Neural progenitor cell (in vitro differentiated cells): ENCODE measurements at regions not wholly inside any gene's neighbourhood (a gene's known extent, or its start where the extent isn't known, plus 50 kb on each side); places are given as distances from the start of the nearest gene placed in this dataset.

Source experiments
- DNase-seq: peaks from one replicate; pipeline ENCODE4 v3.0.0-alpha.2; 2016; ENCODE audit warnings: low spot score
- H2AFZ ChIP-seq: fragments of 200-600 bp; sonication (generic); replicated peaks from 2 replicates; pipeline ENCODE4 v1.6.1; 2016; ENCODE audit warnings: antibody characterized with exemption
- H3F3A ChIP-seq: fragments of 200-600 bp; sonication (generic); 2 replicates; pipeline ENCODE4 v1.6.1; 2016; ENCODE audit warnings: antibody characterized with exemption, low read depth
- H3K27ac ChIP-seq: fragments of 200-600 bp; sonication (generic); 2 replicates; pipeline ENCODE4 v1.5.1; 2016; ENCODE audit warnings: mild to moderate bottlenecking
- H3K27me3 ChIP-seq: fragments of 200-600 bp; sonication (generic); 2 replicates; pipeline ENCODE4 v1.6.1; 2016; ENCODE audit warnings: mild to moderate bottlenecking, moderate library complexity
- H3K36me3 ChIP-seq: fragments of 200-600 bp; sonication (generic); 2 replicates; pipeline ENCODE4 v1.5.1; 2016
- H3K4me1 ChIP-seq: fragments of 200-600 bp; sonication (generic); 2 replicates; pipeline ENCODE4 v1.6.1; 2016; ENCODE audit warnings: mixed run types
- H3K4me2 ChIP-seq: fragments of 200-600 bp; sonication (generic); 2 replicates; pipeline ENCODE4 v1.6.1; 2016
- H3K4me3 ChIP-seq: fragments of 200-600 bp; sonication (generic); 2 replicates; pipeline ENCODE4 v1.5.1; 2016
- H3K79me2 ChIP-seq: fragments of 200-600 bp; sonication (generic); 2 replicates; pipeline ENCODE4 v1.6.1; 2016; ENCODE audit warnings: low read depth
- H3K9ac ChIP-seq: fragments of 200-600 bp; sonication (generic); 2 replicates; pipeline ENCODE4 v1.6.1; 2016
- H3K9me3 ChIP-seq: fragments of 200-600 bp; sonication (generic); 2 replicates; pipeline ENCODE4 v1.5.1; 2016; ENCODE audit warnings: low read depth
- H4K20me1 ChIP-seq: fragments of 200-600 bp; sonication (generic); 2 replicates; pipeline ENCODE4 v1.6.1; 2016; ENCODE audit warnings: low read depth
- H3K27ac Mint-ChIP-seq: 3 replicates; pipeline ENCODE4 v1.8.0; 2021; ENCODE audit warnings: mixed read lengths
- H3K27me3 Mint-ChIP-seq: 2 replicates; pipeline ENCODE4 v1.8.0; 2022; ENCODE audit warnings: low read depth, mild to moderate bottlenecking, inconsistent platforms, moderate library complexity, mixed read lengths; ENCODE audit not compliant: insufficient read depth
- H3K36me3 Mint-ChIP-seq: 3 replicates; pipeline ENCODE4 v1.8.0; 2021; ENCODE audit warnings: mixed read lengths
- H3K4me1 Mint-ChIP-seq: 3 replicates; pipeline ENCODE4 v1.8.0; 2021; ENCODE audit warnings: mixed read lengths
- H3K4me3 Mint-ChIP-seq: 3 replicates; pipeline ENCODE4 v1.8.0; 2021; ENCODE audit warnings: mild to moderate bottlenecking, moderate library complexity, mixed read lengths
- H3K9me3 Mint-ChIP-seq: 3 replicates; pipeline ENCODE4 v1.8.0; 2020; ENCODE audit warnings: mixed read lengths
- EZH2 ChIP-seq: fragments of 200-600 bp; sonication (generic); IDR thresholded peaks from 2 replicates; pipeline ENCODE4 v1.6.1; 2017; ENCODE audit warnings: antibody characterized with exemption, mild to moderate bottlenecking, moderate library complexity
- EZH2phosphoT487 ChIP-seq: fragments of 200-600 bp; sonication (generic); IDR thresholded peaks from 2 replicates; pipeline ENCODE4 v1.6.1; 2017; ENCODE audit warnings: antibody characterized with exemption
- TF ChIP-seq, protein P1 (sequence below): fragments of 200-600 bp; sonication (generic); IDR thresholded peaks from 2 replicates; pipeline ENCODE4 v1.5.1; 2017; ENCODE audit warnings: antibody characterized with exemption, mild to moderate bottlenecking

DNA sequence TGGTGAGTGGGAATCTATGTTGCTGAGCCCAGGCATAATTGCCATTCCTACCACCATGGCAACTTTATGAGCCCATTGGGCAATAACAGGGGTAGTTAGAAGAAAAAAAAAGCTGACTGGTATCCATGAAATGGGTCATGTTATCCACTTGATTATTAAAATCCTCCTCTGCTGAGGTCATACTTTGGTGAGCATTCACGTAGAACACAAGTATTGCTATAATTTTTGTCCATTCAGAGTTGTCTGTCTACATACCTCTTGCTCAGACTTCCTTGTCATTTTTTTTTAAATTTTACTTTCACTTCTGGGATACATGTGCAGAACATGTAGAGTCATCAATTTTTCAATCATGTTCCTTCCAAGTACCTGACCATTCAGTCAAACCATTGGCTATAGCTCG is 780.8 kb upstream of the ARRDC3 start:
- Histone ChIP-seq H3K36me3 (no peaks in the 10 kb centered on the region), H3K9ac (no peak overlapping the region), H4K20me1 (no peaks in the 10 kb centered on the region), H3F3A (no peaks in the 10 kb centered on the region), H3K4me1 (no peaks in the 10 kb centered on the region), H3K4me3 (no peak overlapping the region), H3K9me3 (no peaks in the 10 kb centered on the region), H3K27ac (no peak overlapping the region), H3K27me3 (no peaks in the 10 kb centered on the region), H2AFZ (no peak overlapping the region), H3K4me2 (no peak overlapping the region), H3K79me2 (no peaks in the 10 kb centered on the region)
- Mint-ChIP-seq H3K4me1 (no peaks in the 10 kb centered on the region), H3K27me3 (peaks cover 3% of the 10 kb centered on the region), H3K4me3 (no peak overlapping the region), H3K27ac (no peak overlapping the region), H3K36me3 (no peaks in the 10 kb centered on the region), H3K9me3 (peaks cover 6% of the 10 kb centered on the region)
- DNase-seq = no peak
- TF ChIP-seq EZH2 (no peak), EZH2phosphoT487 (no peak)
- TF ChIP-seq, protein P1, sequence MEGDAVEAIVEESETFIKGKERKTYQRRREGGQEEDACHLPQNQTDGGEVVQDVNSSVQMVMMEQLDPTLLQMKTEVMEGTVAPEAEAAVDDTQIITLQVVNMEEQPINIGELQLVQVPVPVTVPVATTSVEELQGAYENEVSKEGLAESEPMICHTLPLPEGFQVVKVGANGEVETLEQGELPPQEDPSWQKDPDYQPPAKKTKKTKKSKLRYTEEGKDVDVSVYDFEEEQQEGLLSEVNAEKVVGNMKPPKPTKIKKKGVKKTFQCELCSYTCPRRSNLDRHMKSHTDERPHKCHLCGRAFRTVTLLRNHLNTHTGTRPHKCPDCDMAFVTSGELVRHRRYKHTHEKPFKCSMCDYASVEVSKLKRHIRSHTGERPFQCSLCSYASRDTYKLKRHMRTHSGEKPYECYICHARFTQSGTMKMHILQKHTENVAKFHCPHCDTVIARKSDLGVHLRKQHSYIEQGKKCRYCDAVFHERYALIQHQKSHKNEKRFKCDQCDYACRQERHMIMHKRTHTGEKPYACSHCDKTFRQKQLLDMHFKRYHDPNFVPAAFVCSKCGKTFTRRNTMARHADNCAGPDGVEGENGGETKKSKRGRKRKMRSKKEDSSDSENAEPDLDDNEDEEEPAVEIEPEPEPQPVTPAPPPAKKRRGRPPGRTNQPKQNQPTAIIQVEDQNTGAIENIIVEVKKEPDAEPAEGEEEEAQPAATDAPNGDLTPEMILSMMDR = no peak

DNA sequence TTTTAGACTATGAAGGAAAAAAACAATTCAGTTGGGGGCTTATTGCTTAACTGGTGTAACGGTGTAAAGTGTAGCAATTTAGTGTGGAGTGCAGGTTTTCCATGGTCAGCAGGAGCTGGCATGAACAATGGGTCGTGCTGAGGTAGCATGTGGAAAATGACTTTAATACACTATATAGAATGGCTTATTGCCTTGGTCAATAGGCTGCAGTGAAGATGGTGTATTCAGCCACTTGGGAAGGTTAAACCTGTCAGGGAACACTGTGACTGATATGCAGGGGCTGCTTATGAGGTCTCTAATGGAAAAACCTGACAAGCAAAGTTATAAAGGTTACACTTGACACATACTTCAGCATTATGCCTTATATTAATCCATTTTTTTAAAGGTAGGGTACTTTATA is 764.7 kb upstream of the ARRDC3 start:
- Histone ChIP-seq H3K4me2 (no peak overlapping the region), H3K9ac (no peak overlapping the region), H3K4me3 (no peak overlapping the region), H3K27ac (no peak overlapping the region), H3K9me3 (no peaks in the 10 kb centered on the region), H3K27me3 (no peaks in the 10 kb centered on the region), H2AFZ (no peak overlapping the region), H3K36me3 (no peaks in the 10 kb centered on the region), H3K4me1 (no peaks in the 10 kb centered on the region), H3F3A (no peaks in the 10 kb centered on the region), H4K20me1 (no peaks in the 10 kb centered on the region), H3K79me2 (no peaks in the 10 kb centered on the region)
- peak overlapping the region; percentile 27 for H3K27ac Mint-ChIP-seq
- H3K9me3 Mint-ChIP-seq = no peaks in the 10 kb centered on the region
- H3K4me3 Mint-ChIP-seq = peak overlapping the region; percentile 64
- H3K27me3 Mint-ChIP-seq = no peaks in the 10 kb centered on the region
- H3K36me3 Mint-ChIP-seq = no peaks in the 10 kb centered on the region
- DNase-seq = no peak
- TF ChIP-seq EZH2phosphoT487 (no peak), EZH2 (no peak)
- H3K4me1 Mint-ChIP-seq = peaks cover 67% of the 10 kb centered on the region

DNA sequence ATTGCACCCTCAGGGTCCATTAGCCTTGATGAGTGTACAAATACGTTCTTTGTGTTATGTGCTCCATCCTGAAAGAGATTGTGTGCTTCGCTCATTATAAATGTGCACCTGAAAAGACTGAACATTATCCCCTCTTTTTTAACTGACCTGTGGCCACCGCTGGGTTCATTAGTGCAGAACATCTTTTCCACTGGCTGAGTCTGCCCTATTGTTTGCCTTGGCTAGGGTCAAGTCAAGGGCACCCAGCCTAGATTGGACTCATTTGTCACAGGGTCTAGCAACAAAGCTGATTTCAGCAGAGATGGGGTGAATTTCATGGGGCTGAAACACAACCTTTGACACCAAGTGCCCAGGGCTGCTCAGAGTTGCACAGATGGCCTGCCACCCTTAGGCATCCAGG is 764.1 kb upstream of the ARRDC3 start:
- no peaks in the 10 kb centered on the region for H4K20me1 ChIP-seq
- H3K27me3 ChIP-seq = no peaks in the 10 kb centered on the region
- H3K9me3 ChIP-seq = no peaks in the 10 kb centered on the region
- no peak overlapping the region for H3K9ac ChIP-seq
- Mint-ChIP-seq H3K27me3 (no peaks in the 10 kb centered on the region), H3K27ac (peak overlapping the region; percentile 27), H3K4me1 (peaks cover 63% of the 10 kb centered on the region), H3K36me3 (no peaks in the 10 kb centered on the region), H3K9me3 (no peaks in the 10 kb centered on the region), H3K4me3 (peak overlapping the region; percentile 33)
- H3K4me2 ChIP-seq = no peak overlapping the region
- TF ChIP-seq, protein P1 = no peak
- TF ChIP-seq EZH2phosphoT487 (no peak), EZH2 (no peak)
- no peaks in the 10 kb centered on the region for H3F3A ChIP-seq
- no peak overlapping the region for H2AFZ ChIP-seq
- peak; percentile 12 for DNase-seq
- H3K79me2 ChIP-seq = no peaks in the 10 kb centered on the region
- H3K27ac ChIP-seq = no peak overlapping the region
- no peak overlapping the region for H3K4me3 ChIP-seq
- no peaks in the 10 kb centered on the region for H3K36me3 ChIP-seq
- H3K4me1 ChIP-seq = no peaks in the 10 kb centered on the region

DNA sequence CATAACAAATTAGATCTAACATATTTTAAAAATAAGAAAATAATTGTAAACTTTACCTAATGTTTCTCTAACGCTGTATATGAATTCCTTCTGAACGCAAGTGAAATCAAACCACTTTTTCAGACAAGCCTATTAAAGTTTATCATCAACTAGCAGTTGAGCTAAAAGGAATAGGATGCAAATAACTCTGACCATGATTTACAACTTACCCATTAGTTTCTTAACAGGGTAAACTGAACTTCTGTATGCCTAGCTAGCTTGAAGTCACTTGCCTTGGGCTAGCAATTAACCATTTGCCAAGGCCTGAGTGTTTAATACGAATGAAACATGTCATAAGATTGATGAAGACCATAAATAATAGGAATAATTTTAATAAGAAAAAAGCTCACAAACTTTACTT is 762.7 kb upstream of the ARRDC3 start:
- Histone ChIP-seq H3K36me3 (no peaks in the 10 kb centered on the region), H3K27ac (no peak overlapping the region), H3K9ac (no peak overlapping the region), H3K4me2 (no peak overlapping the region), H4K20me1 (no peaks in the 10 kb centered on the region), H3K79me2 (no peaks in the 10 kb centered on the region), H3F3A (no peaks in the 10 kb centered on the region), H3K27me3 (no peaks in the 10 kb centered on the region), H3K4me1 (no peaks in the 10 kb centered on the region), H2AFZ (no peak overlapping the region), H3K4me3 (no peak overlapping the region), H3K9me3 (no peaks in the 10 kb centered on the region)
- H3K9me3 Mint-ChIP-seq = peaks cover 3% of the 10 kb centered on the region
- H3K4me1 Mint-ChIP-seq = peaks cover 50% of the 10 kb centered on the region
- H3K27ac Mint-ChIP-seq = no peak overlapping the region
- H3K27me3 Mint-ChIP-seq = peaks cover 3% of the 10 kb centered on the region
- H3K36me3 Mint-ChIP-seq = no peaks in the 10 kb centered on the region
- no peak for DNase-seq
- H3K4me3 Mint-ChIP-seq = no peak overlapping the region
- TF ChIP-seq EZH2 = no peak
- no peak for TF ChIP-seq EZH2phosphoT487
- TF ChIP-seq, protein P1 = no peak
